Fibroblast of mammary gland (primary cell): ENCODE measurements at regions not wholly inside any gene's neighbourhood (a gene's known extent, or its start where the extent isn't known, plus 50 kb on each side); places are given as distances from the start of the nearest gene placed in this dataset.

Experiments used
- DNase-seq: peaks from one replicate; pipeline ENCODE4 v3.0.0-alpha.2; 2010; ENCODE audit warnings: low read depth
- H3K4me3 ChIP-seq: 2 replicates; pipeline ENCODE4 v1.5.1; 2011; ENCODE audit warnings: low read depth, mild to moderate bottlenecking, low read length, moderate library complexity; ENCODE audit not compliant: control insufficient read depth
- TF ChIP-seq, protein P1 (sequence below): conservative IDR thresholded peaks from 2 replicates; pipeline ENCODE4 v1.5.1; 2011; ENCODE audit warnings: low read depth, low read length, inconsistent platforms; ENCODE audit not compliant: control insufficient read depth, insufficient read depth

DNA sequence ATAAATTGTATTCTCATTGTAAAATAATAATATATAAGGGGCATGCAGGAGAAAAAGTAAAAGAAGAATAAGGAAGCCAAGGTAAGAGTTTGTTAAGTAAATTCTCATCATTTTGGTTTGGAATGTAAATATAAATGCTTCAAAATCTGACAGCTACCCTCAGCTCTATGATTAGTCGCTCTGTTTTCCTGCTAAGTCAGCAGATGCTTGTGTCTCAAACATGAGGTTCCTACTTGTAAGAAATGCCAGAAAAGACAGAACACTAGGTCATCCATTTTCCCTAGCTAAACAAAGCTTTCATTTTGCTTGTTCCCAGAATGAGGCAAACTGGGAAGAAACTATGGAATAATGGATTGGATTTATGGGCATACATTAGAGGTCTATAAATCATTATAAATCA lies 293.1 kb downstream of the DMRTA1 start:
- no peak overlapping the region for H3K4me3 ChIP-seq
- TF ChIP-seq, protein P1, sequence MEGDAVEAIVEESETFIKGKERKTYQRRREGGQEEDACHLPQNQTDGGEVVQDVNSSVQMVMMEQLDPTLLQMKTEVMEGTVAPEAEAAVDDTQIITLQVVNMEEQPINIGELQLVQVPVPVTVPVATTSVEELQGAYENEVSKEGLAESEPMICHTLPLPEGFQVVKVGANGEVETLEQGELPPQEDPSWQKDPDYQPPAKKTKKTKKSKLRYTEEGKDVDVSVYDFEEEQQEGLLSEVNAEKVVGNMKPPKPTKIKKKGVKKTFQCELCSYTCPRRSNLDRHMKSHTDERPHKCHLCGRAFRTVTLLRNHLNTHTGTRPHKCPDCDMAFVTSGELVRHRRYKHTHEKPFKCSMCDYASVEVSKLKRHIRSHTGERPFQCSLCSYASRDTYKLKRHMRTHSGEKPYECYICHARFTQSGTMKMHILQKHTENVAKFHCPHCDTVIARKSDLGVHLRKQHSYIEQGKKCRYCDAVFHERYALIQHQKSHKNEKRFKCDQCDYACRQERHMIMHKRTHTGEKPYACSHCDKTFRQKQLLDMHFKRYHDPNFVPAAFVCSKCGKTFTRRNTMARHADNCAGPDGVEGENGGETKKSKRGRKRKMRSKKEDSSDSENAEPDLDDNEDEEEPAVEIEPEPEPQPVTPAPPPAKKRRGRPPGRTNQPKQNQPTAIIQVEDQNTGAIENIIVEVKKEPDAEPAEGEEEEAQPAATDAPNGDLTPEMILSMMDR, result no peak
- DNase-seq, result no peak

DNA sequence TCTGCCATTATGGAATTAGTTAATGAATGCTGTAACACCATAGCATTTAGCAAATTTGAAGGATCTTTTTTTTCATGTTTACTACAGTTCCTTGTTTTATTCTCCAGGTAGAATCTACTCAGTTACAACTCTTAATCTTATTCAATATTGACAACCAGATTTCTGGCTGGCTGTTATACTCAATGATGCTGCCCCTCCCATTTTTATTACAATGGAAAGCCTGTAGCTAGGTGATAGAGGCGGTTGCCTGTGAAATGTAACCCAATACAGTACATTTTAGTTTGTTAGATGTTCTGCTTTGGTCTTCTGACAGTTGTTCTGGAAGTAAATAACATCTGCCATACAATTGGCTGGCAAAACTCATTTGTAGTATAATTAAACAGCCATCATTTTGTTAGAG lies 294.2 kb downstream of the DMRTA1 start:
- TF ChIP-seq, protein P1, result no peak
- no peak overlapping the region for H3K4me3 ChIP-seq
- DNase-seq, result no peak

DNA sequence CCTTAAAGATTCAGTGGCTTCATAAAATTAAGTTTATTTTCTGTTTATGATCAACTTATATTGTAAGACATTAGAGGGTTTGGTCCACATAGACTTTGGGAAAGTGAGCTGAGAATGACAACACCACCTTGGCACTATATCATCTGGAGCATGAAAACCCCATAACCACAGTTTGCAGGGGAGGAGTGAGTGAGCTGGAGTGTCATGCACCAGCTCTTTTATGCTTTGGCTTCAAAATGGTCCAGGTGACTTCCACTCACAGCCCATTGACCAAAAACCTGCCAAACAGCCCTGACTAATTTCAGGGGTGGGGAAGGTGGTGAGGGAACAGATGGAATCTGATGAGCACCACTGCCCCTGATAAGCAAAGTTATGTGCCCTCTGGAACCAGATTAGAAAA lies 295.8 kb downstream of the DMRTA1 start:
- DNase-seq, result no peak
- TF ChIP-seq, protein P1, result no peak
- no peak overlapping the region for H3K4me3 ChIP-seq

DNA sequence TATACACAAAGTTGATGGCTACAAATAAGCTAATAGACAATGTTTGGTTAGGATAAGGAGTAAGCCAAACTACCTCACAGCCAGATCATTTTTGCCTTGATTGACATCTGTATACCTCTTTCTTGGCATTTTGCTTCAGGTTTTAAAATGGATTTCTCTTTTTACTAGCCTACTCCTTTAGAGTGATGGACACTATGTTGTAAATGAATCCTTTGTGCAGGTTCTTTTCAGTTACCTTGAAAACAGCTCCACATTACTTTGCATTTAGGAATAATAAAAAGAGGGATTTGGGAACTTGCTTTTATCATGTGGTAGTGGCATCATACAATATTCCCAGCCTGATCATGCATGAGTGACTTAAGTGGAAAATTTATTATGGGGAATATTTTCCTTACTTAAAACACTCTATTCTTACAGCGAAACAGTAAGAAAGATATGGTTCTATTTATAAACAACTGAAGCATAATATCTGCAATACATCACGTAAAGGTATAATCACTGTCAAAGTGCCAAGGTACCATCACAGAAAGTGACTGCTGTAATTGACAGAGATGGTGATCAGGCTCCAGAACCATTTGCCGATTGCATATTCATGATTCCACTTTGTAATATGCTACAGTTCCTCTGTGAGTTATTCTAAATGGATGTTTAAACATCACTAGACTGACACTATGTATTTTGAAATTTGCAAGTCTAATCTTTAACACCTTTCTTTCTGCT lies 327.0 kb downstream of the DMRTA1 start:
- TF ChIP-seq, protein P1, result no peak
- H3K4me3 ChIP-seq, result no peak overlapping the region
- DNase-seq, result no peak

DNA sequence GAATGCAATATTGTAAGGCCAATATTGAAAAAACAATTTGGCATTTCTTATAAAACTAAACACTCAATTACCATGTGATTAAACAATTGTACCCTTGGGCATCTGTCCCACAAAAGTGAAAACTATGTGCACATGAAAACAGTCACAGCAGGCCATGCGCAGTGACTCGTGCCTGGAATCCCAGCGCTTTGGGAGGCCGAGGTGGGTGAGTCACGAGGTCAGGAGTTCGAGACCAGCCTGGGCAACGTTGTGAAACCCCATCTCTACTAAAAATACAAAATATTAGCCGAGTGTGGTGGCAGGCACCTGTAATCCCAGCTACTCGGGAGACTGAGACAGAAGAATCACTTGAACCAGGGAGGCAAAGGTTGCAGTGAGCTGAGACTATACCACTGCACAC lies 343.7 kb downstream of the DMRTA1 start:
- TF ChIP-seq, protein P1, result no peak
- DNase-seq, result peak; percentile 19
- H3K4me3 ChIP-seq, result no peak overlapping the region

DNA sequence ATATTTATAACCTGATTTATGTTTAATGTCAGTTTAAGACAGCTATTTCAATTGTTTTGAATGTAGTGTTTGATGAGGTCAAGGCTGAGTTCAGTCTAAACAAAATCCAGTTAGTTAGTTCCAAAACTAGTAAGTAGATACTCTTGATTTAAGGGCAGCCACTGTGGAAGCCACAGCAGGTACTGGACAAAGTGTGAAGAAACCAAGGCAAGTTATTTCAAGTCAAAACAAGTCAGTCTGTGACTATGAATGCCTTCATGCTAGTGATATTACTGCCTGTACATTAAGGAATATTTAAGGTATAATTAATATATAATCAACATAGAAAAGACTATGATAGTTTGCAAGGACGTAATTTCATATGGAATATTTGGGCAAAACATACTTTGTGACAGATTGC lies 362.3 kb downstream of the DMRTA1 start:
- no peak for DNase-seq
- no peak overlapping the region for H3K4me3 ChIP-seq
- TF ChIP-seq, protein P1, result no peak

DNA sequence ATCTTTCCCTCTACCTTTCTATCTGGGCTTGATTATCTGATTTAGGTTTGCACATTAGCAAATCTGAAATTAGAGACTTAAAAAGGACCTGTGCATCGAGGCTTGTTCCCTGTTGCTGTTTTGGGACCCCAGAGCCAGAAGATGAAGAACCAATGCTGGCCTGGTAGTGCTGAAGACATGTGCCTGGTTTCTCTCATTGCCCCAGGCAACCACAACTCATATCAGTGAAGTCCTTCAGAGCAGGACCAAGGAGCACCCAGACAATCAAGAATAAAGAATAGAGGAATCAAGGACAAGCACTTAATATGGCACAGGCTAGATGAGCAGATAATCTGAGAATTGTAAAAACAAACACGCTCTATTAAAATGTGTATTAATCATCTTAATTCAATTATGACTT lies 362.7 kb downstream of the DMRTA1 start:
- no peak for DNase-seq
- H3K4me3 ChIP-seq, result no peak overlapping the region
- TF ChIP-seq, protein P1, result no peak
